ENCODE measurements at regions not wholly inside any gene's neighbourhood (a gene's known extent, or its start where the extent isn't known, plus 50 kb on each side); places are given as distances from the start of the nearest gene placed in this dataset.
"Not testable (repeated sequence)": the region's sequence is repeated elsewhere in the genome, so short reads cannot be mapped to it uniquely, and the experiment has no call there.

- DNase-seq = no peak
Measured at GRCh38 chr11:87871056-87871455, 304.2 kb downstream of the RAB38 start.

GRCh38 chr11:87870086-87870485 is 305.2 kb downstream of the RAB38 start:
- no peak for DNase-seq

GRCh38 chr11:87866951-87867350 is 308.3 kb downstream of the RAB38 start:
- no peak for DNase-seq

- DNase-seq = no peak
Measured at GRCh38 chr11:87861030-87861429, 314.2 kb downstream of the RAB38 start.

- DNase-seq = no peak
Measured at GRCh38 chr11:87859636-87860035, 315.6 kb downstream of the RAB38 start.

- DNase-seq = no peak
Measured at GRCh38 chr11:87851827-87852226, 323.4 kb downstream of the RAB38 start.

- DNase-seq = no peak
Measured at GRCh38 chr11:87851234-87851633, 324.0 kb downstream of the RAB38 start.

- DNase-seq = no peak
Measured at GRCh38 chr11:87849216-87849615, 326.0 kb downstream of the RAB38 start.

- no peak for DNase-seq
Measured at GRCh38 chr11:87840786-87841185, 334.5 kb downstream of the RAB38 start.

- no peak for DNase-seq
Measured at GRCh38 chr11:87832211-87832610, 343.0 kb downstream of the RAB38 start.

- no peak for DNase-seq
Measured at GRCh38 chr11:87820011-87820410, 355.2 kb downstream of the RAB38 start.

GRCh38 chr11:87819151-87819550 is 356.1 kb downstream of the RAB38 start:
- no peak for DNase-seq

- no peak for DNase-seq
Measured at GRCh38 chr11:87812571-87813365, 362.5 kb downstream of the RAB38 start.

GRCh38 chr11:87810486-87810885 is 364.8 kb downstream of the RAB38 start:
- DNase-seq = no peak

- no peak for DNase-seq
Measured at GRCh38 chr11:87809256-87809655, 366.0 kb downstream of the RAB38 start.

GRCh38 chr11:87804176-87804575 is 371.1 kb downstream of the RAB38 start:
- no peak for DNase-seq

- no peak for DNase-seq
Measured at GRCh38 chr11:87803748-87804147, 371.5 kb downstream of the RAB38 start.

- not testable (repeated sequence) for DNase-seq
Measured at GRCh38 chr11:87784862-87785261, 390.4 kb downstream of the RAB38 start.

GRCh38 chr11:87780068-87780413 is 395.2 kb downstream of the RAB38 start:
- no peak for DNase-seq

GRCh38 chr11:87779276-87780067 is 395.8 kb downstream of the RAB38 start:
- DNase-seq = no peak

GRCh38 chr11:87778357-87778756 is 396.9 kb downstream of the RAB38 start:
- DNase-seq = no peak

- DNase-seq = no peak
Measured at GRCh38 chr11:87775036-87775435, 400.2 kb downstream of the RAB38 start.

- no peak for DNase-seq
Measured at GRCh38 chr11:87769661-87770060, 405.6 kb downstream of the RAB38 start.
